Upper lobe of right lung (tissue), 1 donor: ENCODE measurements at regions not wholly inside any gene's neighbourhood (a gene's known extent, or its start where the extent isn't known, plus 50 kb on each side); places are given as distances from the start of the nearest gene placed in this dataset.

Source experiments
- ATAC-seq: fragments of 200-7000 bp; cut with Tn5 transposase; one replicate; pipeline ENCODE4 v1.9.1; 2020; ENCODE audit warnings: mild to moderate bottlenecking, moderate library complexity
- DNase-seq: peaks from one replicate; pipeline ENCODE4 v3.0.0-alpha.2; 2020
- H3K27ac ChIP-seq: fragments of 200-600 bp; one replicate; pipeline ENCODE4 v1.8.0; 2022
- H3K27me3 ChIP-seq: fragments of 200-600 bp; one replicate; pipeline ENCODE4 v1.8.0; 2022; ENCODE audit warnings: mild to moderate bottlenecking
- H3K36me3 ChIP-seq: fragments of 200-600 bp; one replicate; pipeline ENCODE4 v1.8.0; 2022
- H3K4me1 ChIP-seq: fragments of 200-600 bp; one replicate; pipeline ENCODE4 v1.8.0; 2022
- H3K4me3 ChIP-seq: fragments of 200-600 bp; one replicate; pipeline ENCODE4 v1.8.0; 2022; ENCODE audit warnings: mild to moderate bottlenecking
- H3K9me3 ChIP-seq: fragments of 200-600 bp; one replicate; pipeline ENCODE4 v1.8.0; 2022
- CTCF ChIP-seq: fragments of 200-600 bp; IDR thresholded peaks from one replicate; pipeline ENCODE4 v1.8.0; 2022; ENCODE audit warnings: antibody characterized with exemption
- intact Hi-C: fragments of 100-400 bp; cut with DNase I; formaldehyde crosslinking; loops from one replicate; pipeline ENCODE4 v1.11.0; 2022
- donor health status: DM: no; HTN: yes; CAD: no; lungs with severe emphysema.

- ATAC-seq: no peak
- H3K4me1 ChIP-seq: no peaks in the 10 kb centered on the region
- no peaks in the 10 kb centered on the region for H3K36me3 ChIP-seq
- H3K27ac ChIP-seq: no peak overlapping the region
- H3K4me3 ChIP-seq: no peak overlapping the region
- peaks cover 24% of the 10 kb centered on the region for H3K27me3 ChIP-seq
- no peak for DNase-seq
- no peaks in the 10 kb centered on the region for H3K9me3 ChIP-seq
- intact Hi-C loops: no loop called here
- TF ChIP-seq CTCF: no peak
Observed at GRCh38 chr17:79165756-79166473, 91.3 kb downstream of the ENGASE start.

GRCh38 chr17:79164913-79165695, 90.5 kb downstream of the ENGASE start:
- DNase-seq: no peak
- Histone ChIP-seq H3K4me3 (no peak overlapping the region), H3K27me3 (peaks cover 24% of the 10 kb centered on the region), H3K4me1 (no peaks in the 10 kb centered on the region), H3K36me3 (no peaks in the 10 kb centered on the region), H3K9me3 (no peaks in the 10 kb centered on the region), H3K27ac (no peak overlapping the region)
- no peak for ATAC-seq
- TF ChIP-seq CTCF: no peak
- intact Hi-C loops: no loop called here

- Histone ChIP-seq H3K4me3 (no peak overlapping the region), H3K27ac (no peak overlapping the region), H3K9me3 (no peaks in the 10 kb centered on the region), H3K4me1 (no peaks in the 10 kb centered on the region), H3K27me3 (peaks cover 24% of the 10 kb centered on the region), H3K36me3 (no peaks in the 10 kb centered on the region)
- intact Hi-C loops: no loop called here
- TF ChIP-seq CTCF: no peak
- no peak for ATAC-seq
- DNase-seq: no peak
Observed at GRCh38 chr17:79164408-79164807, 89.8 kb downstream of the ENGASE start.

GRCh38 chr17:79163071-79163470, 88.4 kb downstream of the ENGASE start:
- Histone ChIP-seq H3K27me3 (peaks cover 36% of the 10 kb centered on the region), H3K4me3 (no peak overlapping the region), H3K9me3 (no peaks in the 10 kb centered on the region), H3K36me3 (no peaks in the 10 kb centered on the region), H3K4me1 (no peaks in the 10 kb centered on the region), H3K27ac (no peak overlapping the region)
- intact Hi-C loops: no loop called here
- ATAC-seq (no peak), DNase-seq (no peak)
- no peak for TF ChIP-seq CTCF

GRCh38 chr17:79162012-79162963, 87.7 kb downstream of the ENGASE start:
- Histone ChIP-seq H3K27ac (no peak overlapping the region), H3K27me3 (peaks cover 36% of the 10 kb centered on the region), H3K4me1 (no peaks in the 10 kb centered on the region), H3K4me3 (no peak overlapping the region), H3K9me3 (no peaks in the 10 kb centered on the region), H3K36me3 (no peaks in the 10 kb centered on the region)
- intact Hi-C loops: no loop called here
- no peak for TF ChIP-seq CTCF
- ATAC-seq (no peak), DNase-seq (no peak)
